Fibroblast of pulmonary artery (primary cell): ENCODE measurements at regions not wholly inside any gene's neighbourhood (a gene's known extent, or its start where the extent isn't known, plus 50 kb on each side); places are given as distances from the start of the nearest gene placed in this dataset.

Source experiments
- DNase-seq: peaks from one replicate; pipeline ENCODE4 v3.0.0-alpha.2; 2010; ENCODE audit warnings: low read depth
- H3K4me3 ChIP-seq: replicated peaks from 2 replicates; pipeline ENCODE4 v1.5.1; 2011; ENCODE audit warnings: low read depth, mild to moderate bottlenecking, control low read depth, low read length, moderate library complexity
- TF ChIP-seq, protein P1 (sequence below): IDR thresholded peaks from 2 replicates; pipeline ENCODE4 v1.5.1; 2011; ENCODE audit warnings: mild to moderate bottlenecking, control low read depth, low read length, inconsistent platforms; ENCODE audit errors: missing control alignments

DNA sequence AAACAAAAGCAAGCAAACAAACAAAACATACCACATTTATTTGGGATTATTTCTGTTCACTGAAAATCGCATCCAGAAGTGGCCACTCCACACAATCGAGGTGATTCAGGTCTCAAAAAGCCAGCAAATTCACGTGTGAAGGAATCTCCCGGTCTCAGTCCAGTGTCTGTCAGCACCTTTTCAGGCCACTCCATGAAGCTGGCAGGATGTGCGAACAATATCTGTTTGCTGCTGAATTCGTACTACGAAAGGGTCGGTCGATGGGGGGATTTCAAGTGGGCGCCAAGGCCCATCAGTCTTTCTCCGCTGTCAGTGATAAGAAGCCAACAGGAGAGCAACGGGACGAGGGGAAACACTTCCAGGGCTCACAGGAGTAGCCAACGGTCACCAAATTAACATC is 505.1 kb downstream of the IRX1 start:
- no peak overlapping the region for H3K4me3 ChIP-seq
- TF ChIP-seq, protein P1, sequence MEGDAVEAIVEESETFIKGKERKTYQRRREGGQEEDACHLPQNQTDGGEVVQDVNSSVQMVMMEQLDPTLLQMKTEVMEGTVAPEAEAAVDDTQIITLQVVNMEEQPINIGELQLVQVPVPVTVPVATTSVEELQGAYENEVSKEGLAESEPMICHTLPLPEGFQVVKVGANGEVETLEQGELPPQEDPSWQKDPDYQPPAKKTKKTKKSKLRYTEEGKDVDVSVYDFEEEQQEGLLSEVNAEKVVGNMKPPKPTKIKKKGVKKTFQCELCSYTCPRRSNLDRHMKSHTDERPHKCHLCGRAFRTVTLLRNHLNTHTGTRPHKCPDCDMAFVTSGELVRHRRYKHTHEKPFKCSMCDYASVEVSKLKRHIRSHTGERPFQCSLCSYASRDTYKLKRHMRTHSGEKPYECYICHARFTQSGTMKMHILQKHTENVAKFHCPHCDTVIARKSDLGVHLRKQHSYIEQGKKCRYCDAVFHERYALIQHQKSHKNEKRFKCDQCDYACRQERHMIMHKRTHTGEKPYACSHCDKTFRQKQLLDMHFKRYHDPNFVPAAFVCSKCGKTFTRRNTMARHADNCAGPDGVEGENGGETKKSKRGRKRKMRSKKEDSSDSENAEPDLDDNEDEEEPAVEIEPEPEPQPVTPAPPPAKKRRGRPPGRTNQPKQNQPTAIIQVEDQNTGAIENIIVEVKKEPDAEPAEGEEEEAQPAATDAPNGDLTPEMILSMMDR, result no peak
- DNase-seq, result no peak

DNA sequence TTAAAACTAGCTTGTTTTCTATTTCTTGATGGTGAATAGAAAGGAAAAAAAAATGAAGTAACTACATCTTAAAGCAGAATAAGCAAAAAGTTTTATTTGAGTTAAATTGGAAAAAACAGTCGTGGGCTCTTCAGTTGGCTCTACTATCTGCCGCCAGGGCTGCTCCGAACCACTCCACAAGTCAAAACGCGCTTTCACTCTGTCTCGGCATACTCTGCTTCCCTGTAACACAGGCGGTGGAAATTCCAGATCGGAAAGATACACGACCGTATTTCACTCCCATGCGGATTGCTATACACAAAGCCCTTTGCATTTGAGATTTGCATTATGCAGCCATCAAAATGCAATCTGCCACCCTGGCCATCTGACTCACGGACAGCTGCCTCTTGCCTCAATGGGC is 505.6 kb downstream of the IRX1 start:
- no peak for DNase-seq
- TF ChIP-seq, protein P1, result no peak
- no peak overlapping the region for H3K4me3 ChIP-seq

DNA sequence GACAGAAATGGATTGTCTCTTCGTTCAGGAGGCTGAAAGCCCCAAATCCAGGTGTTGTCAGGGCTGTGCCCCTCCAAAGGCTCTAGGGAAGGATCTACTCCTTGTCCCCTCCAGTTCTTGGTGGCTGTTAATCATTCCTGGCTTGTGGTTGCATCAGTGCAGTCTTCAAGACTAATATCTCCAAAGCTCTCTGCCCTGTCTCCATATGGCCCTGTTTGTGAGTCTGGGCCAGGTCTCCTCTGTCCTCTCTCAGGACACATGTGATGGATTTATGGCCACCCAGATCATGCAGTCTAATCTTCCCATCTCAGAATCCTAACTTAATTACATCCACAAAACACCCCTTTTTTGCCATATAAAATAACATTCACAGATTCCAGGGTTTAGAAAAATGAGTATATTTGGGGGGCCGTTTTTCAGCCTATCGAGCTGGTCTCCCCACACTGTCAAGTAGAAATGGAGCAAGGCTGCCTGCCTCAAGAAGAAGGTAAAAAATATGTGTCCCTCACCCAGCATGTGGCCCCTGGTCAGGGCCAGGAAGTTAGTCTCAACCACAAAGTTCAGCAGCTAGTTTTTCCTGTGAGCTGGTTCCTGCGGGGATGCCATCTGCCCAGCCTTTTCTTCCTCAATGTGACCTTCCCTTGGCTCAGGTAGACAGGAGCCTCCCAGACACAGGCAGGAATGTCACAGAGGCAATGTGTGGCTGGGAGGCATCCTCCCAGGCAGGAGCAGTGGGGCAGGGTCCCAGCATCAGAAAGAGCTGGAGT is 509.4 kb downstream of the IRX1 start:
- TF ChIP-seq, protein P1, result no peak
- DNase-seq, result no peak
- no peak overlapping the region for H3K4me3 ChIP-seq

DNA sequence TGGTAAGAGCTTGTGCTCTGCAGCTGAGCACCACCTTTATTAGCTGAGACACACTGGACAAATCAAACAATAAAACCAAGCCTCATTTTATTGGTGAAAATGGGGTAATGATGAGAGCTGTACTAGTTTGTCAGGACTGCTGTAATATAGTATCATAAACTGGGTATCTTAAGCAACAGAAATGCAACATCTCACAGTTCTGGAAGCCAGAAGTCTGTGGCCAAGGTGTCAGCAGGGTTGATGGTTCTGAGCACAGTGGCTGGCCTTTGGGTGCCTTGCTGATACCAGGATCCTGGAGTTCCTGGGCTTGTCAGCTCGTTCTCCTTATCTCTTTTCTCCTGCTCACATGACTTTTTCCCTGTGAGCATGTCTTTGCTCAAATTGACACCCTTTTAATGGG is 513.1 kb downstream of the IRX1 start:
- no peak overlapping the region for H3K4me3 ChIP-seq
- TF ChIP-seq, protein P1, result no peak
- no peak for DNase-seq

DNA sequence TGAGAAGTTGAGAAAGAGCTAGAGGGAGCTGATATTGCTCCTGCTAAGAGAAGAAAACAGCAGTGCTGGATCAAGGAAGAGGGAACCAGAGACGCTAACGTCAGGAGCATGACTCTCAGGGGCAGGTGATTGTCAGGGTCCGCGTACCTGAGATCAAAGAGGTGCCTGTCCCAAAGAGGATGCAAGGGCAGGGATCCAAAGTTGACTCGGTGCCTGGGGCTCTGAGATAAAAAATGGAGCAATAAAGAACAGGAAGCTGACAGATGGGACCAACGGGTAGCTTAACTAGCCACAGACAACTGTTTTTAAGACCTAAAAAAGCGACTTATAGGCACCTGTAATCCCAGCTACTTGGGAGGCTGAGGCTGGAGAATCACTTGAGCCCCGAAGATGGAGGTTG is 517.8 kb downstream of the IRX1 start:
- no peak overlapping the region for H3K4me3 ChIP-seq
- TF ChIP-seq, protein P1, result no peak
- DNase-seq, result no peak

DNA sequence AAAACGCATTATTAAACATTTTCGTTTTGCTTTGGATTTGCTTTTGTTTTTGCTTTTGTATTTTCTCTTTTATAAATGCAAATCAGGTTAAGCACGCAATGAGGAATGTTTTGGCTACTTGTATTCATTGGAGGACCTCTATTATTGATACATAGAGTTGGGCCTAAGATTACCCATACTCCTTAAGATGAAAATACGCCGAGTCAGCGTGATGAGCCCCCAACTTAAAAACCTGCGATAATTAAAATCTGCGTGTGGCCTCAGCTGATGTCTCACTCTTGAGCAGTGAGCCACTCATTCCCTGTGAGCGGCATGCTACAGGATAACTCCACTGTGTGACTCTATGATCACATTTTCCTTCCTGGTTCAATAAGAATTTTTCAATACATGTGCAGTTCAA is 518.3 kb downstream of the IRX1 start:
- TF ChIP-seq, protein P1, result no peak
- H3K4me3 ChIP-seq, result no peak overlapping the region
- DNase-seq, result no peak

DNA sequence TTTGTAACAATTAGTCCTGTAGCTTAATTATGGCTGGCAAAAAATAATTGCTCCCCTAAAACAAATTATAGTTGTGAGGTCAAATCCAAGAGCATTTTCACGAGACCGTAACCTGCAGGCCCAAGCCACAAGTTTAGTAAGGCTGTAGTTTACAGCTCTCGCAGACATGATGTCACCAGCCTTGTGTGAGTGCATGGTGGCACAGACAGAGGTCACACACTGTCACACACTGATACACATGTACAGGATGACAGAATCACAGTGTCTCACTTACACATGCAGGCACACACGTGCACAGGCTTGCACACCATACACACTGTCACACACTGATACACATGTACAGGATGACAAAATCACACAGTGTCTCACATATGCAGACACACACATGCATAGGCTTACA is 518.8 kb downstream of the IRX1 start:
- TF ChIP-seq, protein P1, result no peak
- no peak for DNase-seq
- H3K4me3 ChIP-seq, result no peak overlapping the region
